Liver (tissue), 8 donors: ENCODE measurements at regions not wholly inside any gene's neighbourhood (a gene's known extent, or its start where the extent isn't known, plus 50 kb on each side); places are given as distances from the start of the nearest gene placed in this dataset.

ENCODE experiments used
- DNase-seq: peaks from one replicate; pipeline ENCODE4 v3.0.0-alpha.2; 2017; ENCODE audit warnings: low spot score
- H3K27ac ChIP-seq, 2 donors: one replicate each; pipeline ENCODE4 v1.7.0; 2013; ENCODE audit warnings: inconsistent platforms in 2 of 2, low read length in 2 of 2, control low read depth in 1 of 2, low read depth in 1 of 2, mild to moderate bottlenecking in 1 of 2
- H3K27me3 ChIP-seq, 4 donors: one replicate each; pipeline versions ENCODE4 v1.6.1 to v1.7.0; 2013; ENCODE audit warnings: low read length in 3 of 4, inconsistent platforms in 1 of 4, mild to moderate bottlenecking in 1 of 4, moderate library complexity in 1 of 4; ENCODE audit not compliant: control insufficient read depth in 4 of 4, insufficient read depth in 4 of 4
- H3K36me3 ChIP-seq, 4 donors: one replicate each; pipeline versions ENCODE4 v1.6.1 to v1.7.0; 2013; ENCODE audit warnings: low read length in 3 of 4, mild to moderate bottlenecking in 3 of 4, low read depth in 1 of 4, moderate library complexity in 1 of 4; ENCODE audit not compliant: control insufficient read depth in 4 of 4, insufficient read depth in 3 of 4
- H3K4me1 ChIP-seq, 4 donors: one replicate each; pipeline versions ENCODE4 v1.6.1 to v1.7.0; 2013; ENCODE audit warnings: low read length in 3 of 4, mild to moderate bottlenecking in 3 of 4, moderate library complexity in 1 of 4; ENCODE audit not compliant: control insufficient read depth in 4 of 4, insufficient read depth in 4 of 4
- H3K4me3 ChIP-seq, 3 donors: one replicate each; pipeline versions ENCODE4 v1.6.1 to v1.7.0; 2013; ENCODE audit warnings: low read length in 3 of 3, control low read depth in 1 of 3, low read depth in 1 of 3, mild to moderate bottlenecking in 1 of 3
- H3K9ac ChIP-seq, 2 donors: one replicate each; pipeline ENCODE4 v1.7.0; 2013; ENCODE audit warnings: low read length in 2 of 2, mild to moderate bottlenecking in 2 of 2, moderate library complexity in 2 of 2, control low read depth in 1 of 2, low read depth in 1 of 2
- H3K9me3 ChIP-seq, 4 donors: one replicate each; pipeline versions ENCODE4 v1.6.1 to v1.7.0; 2013; ENCODE audit warnings: low read length in 3 of 4; ENCODE audit not compliant: control insufficient read depth in 4 of 4
- EGR1 ChIP-seq, 2 donors: IDR thresholded peaks; 2 replicates each; pipeline ENCODE4 v1.6.1; 2016 to 2018; ENCODE audit warnings: antibody characterized with exemption in 2 of 2, low read depth in 2 of 2
- FOXA1 ChIP-seq: IDR thresholded peaks from 2 replicates; pipeline ENCODE4 v1.6.1; 2016; ENCODE audit warnings: antibody characterized with exemption
- FOXA2 ChIP-seq: IDR thresholded peaks from 2 replicates; pipeline ENCODE4 v1.6.1; 2016; ENCODE audit warnings: antibody characterized with exemption
- GABPA ChIP-seq, 2 donors: IDR thresholded peaks in 1 of 2; conservative IDR thresholded peaks in 1 of 2; 2 replicates each; pipeline ENCODE4 v1.6.1; 2016; ENCODE audit warnings: antibody characterized with exemption in 2 of 2, mild to moderate bottlenecking in 1 of 2, moderate library complexity in 1 of 2
- HNF4A ChIP-seq, 2 donors: conservative IDR thresholded peaks; 2 replicates each; pipeline ENCODE4 v1.6.1; 2016; ENCODE audit warnings: antibody characterized with exemption in 2 of 2, mild to moderate bottlenecking in 2 of 2
- HNF4G ChIP-seq: IDR thresholded peaks from 2 replicates; pipeline ENCODE4 v1.6.1; 2016; ENCODE audit warnings: antibody characterized with exemption
- JUND ChIP-seq, 2 donors: IDR thresholded peaks; 2 replicates each; pipeline ENCODE4 v1.6.1; 2016; ENCODE audit warnings: antibody characterized with exemption in 2 of 2
- NR2F2 ChIP-seq: IDR thresholded peaks from 2 replicates; pipeline ENCODE4 v1.6.1; 2016; ENCODE audit warnings: antibody characterized with exemption
- RAD21 ChIP-seq, 2 donors: IDR thresholded peaks; 2 replicates each; pipeline ENCODE4 v1.6.1; 2016; ENCODE audit warnings: antibody characterized with exemption in 2 of 2, mild to moderate bottlenecking in 2 of 2
- RXRA ChIP-seq, 2 donors: IDR thresholded peaks; 2 replicates each; pipeline ENCODE4 v1.6.1; 2017 to 2018; ENCODE audit warnings: antibody characterized with exemption in 2 of 2, mild to moderate bottlenecking in 1 of 2
- SP1 ChIP-seq: IDR thresholded peaks from 2 replicates; pipeline ENCODE4 v1.6.1; 2018; ENCODE audit warnings: antibody characterized with exemption, mild to moderate bottlenecking
- TAF1 ChIP-seq: conservative IDR thresholded peaks from 2 replicates; pipeline ENCODE4 v1.6.1; 2016; ENCODE audit warnings: antibody characterized with exemption, mild to moderate bottlenecking
- YY1 ChIP-seq: IDR thresholded peaks from 2 replicates; pipeline ENCODE4 v1.6.1; 2016; ENCODE audit warnings: antibody characterized with exemption, mild to moderate bottlenecking
- WGBS: extraction: QIAGEN DNeasy Blood & Tissue Kit; methylation state at CpG from one replicate; pipeline ENCODE4 v1.1.7; 2013; 5-methylcytosine and 5-hydroxymethylcytosine counted together
- TF ChIP-seq, protein P1 (sequence below): IDR thresholded peaks from 2 replicates; pipeline ENCODE4 v1.6.1; 2016; ENCODE audit warnings: antibody characterized with exemption, mild to moderate bottlenecking
- TF ChIP-seq, protein P2 (sequence below): IDR thresholded peaks from 2 replicates; pipeline ENCODE4 v1.6.1; 2016; ENCODE audit warnings: antibody characterized with exemption
- TF ChIP-seq, protein P3 (sequence below): fragments of 150-350 bp; IDR thresholded peaks from 2 replicates; pipeline ENCODE4 v1.5.1; 2017; ENCODE audit warnings: improper control_type of control experiment, low read depth, low read length; ENCODE audit not compliant: missing input control
- TF ChIP-seq, protein P4 (sequence below): IDR thresholded peaks from 2 replicates; pipeline ENCODE4 v1.6.1; 2016; ENCODE audit warnings: antibody characterized with exemption
- TF ChIP-seq, protein P5 (sequence below): IDR thresholded peaks from 2 replicates; pipeline ENCODE4 v1.6.1; 2016; ENCODE audit warnings: antibody characterized with exemption
- donor health status: healthy.
- donor health status: healthy.
- donor health status: healthy.
- donor health status: healthy.
- donor health status: healthy.

DNA sequence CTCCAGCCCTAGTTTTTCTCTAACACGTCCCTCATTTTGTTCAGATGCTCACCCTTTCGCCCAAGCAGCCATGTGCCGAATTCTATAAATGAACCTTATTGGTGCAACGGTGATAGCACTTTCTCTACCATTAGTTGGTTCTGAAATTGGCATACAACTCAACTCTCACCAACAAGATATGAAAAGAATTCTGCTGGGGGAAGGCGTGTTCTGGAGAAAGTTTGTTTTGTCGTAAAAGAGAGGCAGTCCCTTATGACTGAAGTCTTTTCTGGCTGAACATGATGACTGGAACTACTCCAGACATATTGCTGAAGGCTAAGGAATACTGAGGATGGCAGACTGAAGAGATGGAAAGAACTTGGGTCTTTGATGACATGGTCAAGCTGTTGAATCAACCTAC is 91.8 kb upstream of the UBE2E2 start:
- H3K4me3 ChIP-seq = no peak overlapping the region
- H3K4me1 ChIP-seq = no peaks in the 10 kb centered on the region
- no peak for DNase-seq
- no peaks in the 10 kb centered on the region for H3K36me3 ChIP-seq
- TF ChIP-seq NR2F2 (no peak), RXRA (IDR thresholded peaks at IDR 0.05) (no peak), EGR1 (IDR thresholded peaks at IDR 0.05; ENCODE audit: low read depth in 2 of 2) (no peak), FOXA1 (no peak), HNF4G (no peak), TAF1 (no peak), YY1 (no peak), JUND (IDR thresholded peaks at IDR 0.05) (no peak), FOXA2 (no peak), RAD21 (IDR thresholded peaks at IDR 0.05) (no peak), SP1 (no peak), HNF4A (conservative IDR thresholded peaks at IDR 0.05) (no peak), GABPA (IDR thresholded peaks at IDR 0.05 in 1 of 2, conservative IDR thresholded peaks at IDR 0.05 in 1 of 2) (no peak)
- TF ChIP-seq, protein P1, sequence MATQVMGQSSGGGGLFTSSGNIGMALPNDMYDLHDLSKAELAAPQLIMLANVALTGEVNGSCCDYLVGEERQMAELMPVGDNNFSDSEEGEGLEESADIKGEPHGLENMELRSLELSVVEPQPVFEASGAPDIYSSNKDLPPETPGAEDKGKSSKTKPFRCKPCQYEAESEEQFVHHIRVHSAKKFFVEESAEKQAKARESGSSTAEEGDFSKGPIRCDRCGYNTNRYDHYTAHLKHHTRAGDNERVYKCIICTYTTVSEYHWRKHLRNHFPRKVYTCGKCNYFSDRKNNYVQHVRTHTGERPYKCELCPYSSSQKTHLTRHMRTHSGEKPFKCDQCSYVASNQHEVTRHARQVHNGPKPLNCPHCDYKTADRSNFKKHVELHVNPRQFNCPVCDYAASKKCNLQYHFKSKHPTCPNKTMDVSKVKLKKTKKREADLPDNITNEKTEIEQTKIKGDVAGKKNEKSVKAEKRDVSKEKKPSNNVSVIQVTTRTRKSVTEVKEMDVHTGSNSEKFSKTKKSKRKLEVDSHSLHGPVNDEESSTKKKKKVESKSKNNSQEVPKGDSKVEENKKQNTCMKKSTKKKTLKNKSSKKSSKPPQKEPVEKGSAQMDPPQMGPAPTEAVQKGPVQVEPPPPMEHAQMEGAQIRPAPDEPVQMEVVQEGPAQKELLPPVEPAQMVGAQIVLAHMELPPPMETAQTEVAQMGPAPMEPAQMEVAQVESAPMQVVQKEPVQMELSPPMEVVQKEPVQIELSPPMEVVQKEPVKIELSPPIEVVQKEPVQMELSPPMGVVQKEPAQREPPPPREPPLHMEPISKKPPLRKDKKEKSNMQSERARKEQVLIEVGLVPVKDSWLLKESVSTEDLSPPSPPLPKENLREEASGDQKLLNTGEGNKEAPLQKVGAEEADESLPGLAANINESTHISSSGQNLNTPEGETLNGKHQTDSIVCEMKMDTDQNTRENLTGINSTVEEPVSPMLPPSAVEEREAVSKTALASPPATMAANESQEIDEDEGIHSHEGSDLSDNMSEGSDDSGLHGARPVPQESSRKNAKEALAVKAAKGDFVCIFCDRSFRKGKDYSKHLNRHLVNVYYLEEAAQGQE = no peak
- TF ChIP-seq, protein P2, sequence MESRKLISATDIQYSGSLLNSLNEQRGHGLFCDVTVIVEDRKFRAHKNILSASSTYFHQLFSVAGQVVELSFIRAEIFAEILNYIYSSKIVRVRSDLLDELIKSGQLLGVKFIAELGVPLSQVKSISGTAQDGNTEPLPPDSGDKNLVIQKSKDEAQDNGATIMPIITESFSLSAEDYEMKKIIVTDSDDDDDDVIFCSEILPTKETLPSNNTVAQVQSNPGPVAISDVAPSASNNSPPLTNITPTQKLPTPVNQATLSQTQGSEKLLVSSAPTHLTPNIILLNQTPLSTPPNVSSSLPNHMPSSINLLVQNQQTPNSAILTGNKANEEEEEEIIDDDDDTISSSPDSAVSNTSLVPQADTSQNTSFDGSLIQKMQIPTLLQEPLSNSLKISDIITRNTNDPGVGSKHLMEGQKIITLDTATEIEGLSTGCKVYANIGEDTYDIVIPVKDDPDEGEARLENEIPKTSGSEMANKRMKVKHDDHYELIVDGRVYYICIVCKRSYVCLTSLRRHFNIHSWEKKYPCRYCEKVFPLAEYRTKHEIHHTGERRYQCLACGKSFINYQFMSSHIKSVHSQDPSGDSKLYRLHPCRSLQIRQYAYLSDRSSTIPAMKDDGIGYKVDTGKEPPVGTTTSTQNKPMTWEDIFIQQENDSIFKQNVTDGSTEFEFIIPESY = no peak
- TF ChIP-seq, protein P3, sequence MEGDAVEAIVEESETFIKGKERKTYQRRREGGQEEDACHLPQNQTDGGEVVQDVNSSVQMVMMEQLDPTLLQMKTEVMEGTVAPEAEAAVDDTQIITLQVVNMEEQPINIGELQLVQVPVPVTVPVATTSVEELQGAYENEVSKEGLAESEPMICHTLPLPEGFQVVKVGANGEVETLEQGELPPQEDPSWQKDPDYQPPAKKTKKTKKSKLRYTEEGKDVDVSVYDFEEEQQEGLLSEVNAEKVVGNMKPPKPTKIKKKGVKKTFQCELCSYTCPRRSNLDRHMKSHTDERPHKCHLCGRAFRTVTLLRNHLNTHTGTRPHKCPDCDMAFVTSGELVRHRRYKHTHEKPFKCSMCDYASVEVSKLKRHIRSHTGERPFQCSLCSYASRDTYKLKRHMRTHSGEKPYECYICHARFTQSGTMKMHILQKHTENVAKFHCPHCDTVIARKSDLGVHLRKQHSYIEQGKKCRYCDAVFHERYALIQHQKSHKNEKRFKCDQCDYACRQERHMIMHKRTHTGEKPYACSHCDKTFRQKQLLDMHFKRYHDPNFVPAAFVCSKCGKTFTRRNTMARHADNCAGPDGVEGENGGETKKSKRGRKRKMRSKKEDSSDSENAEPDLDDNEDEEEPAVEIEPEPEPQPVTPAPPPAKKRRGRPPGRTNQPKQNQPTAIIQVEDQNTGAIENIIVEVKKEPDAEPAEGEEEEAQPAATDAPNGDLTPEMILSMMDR = no peak
- TF ChIP-seq, protein P4, sequence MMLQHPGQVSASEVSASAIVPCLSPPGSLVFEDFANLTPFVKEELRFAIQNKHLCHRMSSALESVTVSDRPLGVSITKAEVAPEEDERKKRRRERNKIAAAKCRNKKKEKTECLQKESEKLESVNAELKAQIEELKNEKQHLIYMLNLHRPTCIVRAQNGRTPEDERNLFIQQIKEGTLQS = no peak
- TF ChIP-seq, protein P5, sequence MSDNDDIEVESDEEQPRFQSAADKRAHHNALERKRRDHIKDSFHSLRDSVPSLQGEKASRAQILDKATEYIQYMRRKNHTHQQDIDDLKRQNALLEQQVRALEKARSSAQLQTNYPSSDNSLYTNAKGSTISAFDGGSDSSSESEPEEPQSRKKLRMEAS = no peak
- no peak overlapping the region for H3K27ac ChIP-seq
- H3K27me3 ChIP-seq = no peaks in the 10 kb centered on the region
- peaks cover 0 to 2% (median 0%) of the 10 kb centered on the region in 4 donors for H3K9me3 ChIP-seq
- no peak overlapping the region for H3K9ac ChIP-seq
- 88% methylated on average over 6 of the region's 6 CpGs for whole genome bisulfite sequencing

DNA sequence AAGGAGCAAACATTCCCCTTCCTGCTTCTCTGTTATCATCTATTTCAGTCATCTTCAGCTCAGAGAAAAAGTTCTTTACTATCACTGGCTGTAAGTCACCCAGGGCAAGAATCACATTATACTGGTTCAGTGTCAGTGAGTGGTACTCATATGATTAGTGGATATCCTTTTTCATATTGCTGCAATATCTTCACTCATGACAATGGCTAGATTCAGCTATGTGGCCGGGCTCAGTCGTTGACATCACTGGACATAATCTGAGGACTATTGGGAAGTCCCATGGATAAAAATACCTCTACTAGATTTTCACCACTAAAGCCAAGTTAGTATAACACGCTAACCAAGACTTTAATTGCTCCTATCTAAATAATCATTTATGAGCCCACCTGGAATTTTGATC is 91.3 kb upstream of the UBE2E2 start:
- Histone ChIP-seq H3K4me3 (no peak overlapping the region), H3K36me3 (no peaks in the 10 kb centered on the region), H3K27me3 (no peaks in the 10 kb centered on the region), H3K27ac (no peak overlapping the region), H3K9ac (no peak overlapping the region), H3K9me3 (peaks cover 0 to 2% (median 0%) of the 10 kb centered on the region in 4 donors), H3K4me1 (no peaks in the 10 kb centered on the region)
- TF ChIP-seq, protein P2 = no peak
- TF ChIP-seq EGR1 (IDR thresholded peaks at IDR 0.05; ENCODE audit: low read depth in 2 of 2) = no peak
- TF ChIP-seq TAF1 = no peak
- no peak for TF ChIP-seq SP1
- TF ChIP-seq HNF4G = no peak
- no peak for TF ChIP-seq RXRA (IDR thresholded peaks at IDR 0.05)
- no peak for TF ChIP-seq FOXA1
- TF ChIP-seq JUND (IDR thresholded peaks at IDR 0.05) = no peak
- TF ChIP-seq GABPA (IDR thresholded peaks at IDR 0.05 in 1 of 2, conservative IDR thresholded peaks at IDR 0.05 in 1 of 2) = no peak
- 91% methylated on average over 3 of the region's 3 CpGs for WGBS
- no peak for DNase-seq
